NOMO-1 treated with DMSO at 0.1 percent for 48 hours (cell line): ENCODE measurements at regions not wholly inside any gene's neighbourhood (a gene's known extent, or its start where the extent isn't known, plus 50 kb on each side); places are given as distances from the start of the nearest gene placed in this dataset.
"Not testable (repeated sequence)": the region's sequence is repeated elsewhere in the genome, so short reads cannot be mapped to it uniquely, and the experiment has no call there.

Source experiments
- DNase-seq: peaks from one replicate; lab custom pipeline; 2025; ENCODE audit not compliant: unreplicated experiment; lab: John Stamatoyannopoulos, UW

GRCh38 chr13:60214213-60215055 lies 50.7 kb upstream of the DIAPH3 start:
- DNase-seq, result no peak

GRCh38 chr13:60220072-60220471 lies 56.3 kb upstream of the DIAPH3 start:
- no peak for DNase-seq

DNA sequence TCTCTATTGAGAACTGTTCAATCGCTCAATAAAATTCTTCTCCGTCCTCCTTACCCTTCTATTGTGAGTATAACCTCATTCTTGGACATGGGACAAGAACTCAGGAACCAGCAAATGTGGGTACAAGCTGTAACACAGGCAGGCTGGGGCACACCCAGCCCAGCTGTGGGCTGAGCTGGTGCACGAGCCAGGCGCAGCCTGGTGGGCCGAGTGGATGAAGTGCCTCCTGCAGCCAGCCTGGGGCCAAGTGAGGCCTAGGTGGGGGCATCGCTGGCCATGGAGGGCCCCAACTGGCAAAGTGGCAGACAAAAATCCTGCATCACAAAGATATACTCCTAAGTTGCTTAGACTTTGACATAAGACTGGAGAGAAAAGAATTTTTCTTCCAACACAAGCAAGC lies 57.9 kb upstream of the DIAPH3 start:
- no peak for DNase-seq

DNA sequence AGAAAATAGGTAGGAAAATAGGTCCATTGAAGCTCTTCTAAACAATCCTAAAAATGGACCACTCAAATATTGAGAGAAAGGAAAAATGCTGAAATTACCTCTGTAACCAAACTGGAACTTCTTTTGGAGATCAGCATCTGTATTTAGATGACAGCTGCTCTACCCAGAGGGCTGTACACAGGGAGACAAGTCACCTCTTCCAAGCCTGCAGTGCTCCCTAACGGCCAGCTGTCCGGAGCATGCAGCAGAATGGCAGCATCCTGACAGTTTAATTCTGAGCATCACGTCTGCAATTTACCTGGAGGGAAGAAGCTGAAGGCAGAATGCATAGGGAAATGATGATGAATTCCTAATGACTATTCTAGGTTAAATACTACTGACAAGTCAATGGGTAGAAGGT lies 62.8 kb upstream of the DIAPH3 start:
- no peak for DNase-seq

DNA sequence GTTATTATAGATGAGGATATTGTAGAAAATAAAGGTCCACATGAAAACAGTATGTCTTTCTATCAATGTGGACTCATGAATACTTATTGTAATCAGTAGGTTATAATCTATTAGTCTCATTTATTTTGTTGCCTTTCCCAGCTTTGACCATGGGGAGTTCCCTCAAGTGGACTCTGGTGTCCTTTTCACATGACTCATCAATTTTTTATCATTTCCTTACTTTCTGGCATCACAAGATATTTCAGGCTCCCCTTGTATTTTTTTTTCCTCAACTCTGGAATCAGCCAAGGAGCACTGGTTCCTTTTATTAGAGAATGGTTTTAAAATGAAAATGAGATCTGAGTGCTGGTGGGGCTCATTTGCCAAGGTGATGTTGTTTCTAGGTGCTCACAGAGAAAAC lies 63.4 kb upstream of the DIAPH3 start:
- no peak for DNase-seq

GRCh38 chr13:60229708-60230272 lies 66.1 kb upstream of the DIAPH3 start:
- DNase-seq, result no peak

- no peak for DNase-seq
These were observed 66.9 kb upstream of the DIAPH3 start for GRCh38 chr13:60230593-60230992.

DNA sequence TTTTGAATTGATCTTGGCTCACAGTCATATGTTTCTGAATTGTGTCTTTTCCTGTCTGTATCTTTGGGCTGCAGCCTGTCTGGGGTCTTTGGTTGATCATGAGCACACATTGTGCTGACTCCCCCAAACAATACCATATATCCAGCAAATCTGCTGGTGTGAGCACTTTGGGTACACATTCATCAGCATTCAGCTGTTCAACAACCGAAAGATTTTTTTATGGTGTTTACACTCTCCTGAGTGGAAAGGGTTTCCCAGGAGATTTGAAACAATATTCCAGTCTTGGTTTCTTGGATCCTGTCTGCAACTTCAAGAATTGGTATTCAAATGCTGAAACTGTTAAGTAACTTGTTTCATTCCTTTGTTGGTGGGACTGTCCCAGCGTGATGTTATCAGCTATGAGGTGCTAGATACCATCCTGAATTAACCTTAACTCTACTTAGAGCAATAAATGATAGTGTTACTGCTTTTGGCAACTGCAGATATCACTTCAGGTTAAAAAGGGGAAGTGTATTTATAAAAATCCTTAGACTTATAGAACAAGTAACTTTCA lies 78.4 kb upstream of the DIAPH3 start:
- DNase-seq, result no peak

DNA sequence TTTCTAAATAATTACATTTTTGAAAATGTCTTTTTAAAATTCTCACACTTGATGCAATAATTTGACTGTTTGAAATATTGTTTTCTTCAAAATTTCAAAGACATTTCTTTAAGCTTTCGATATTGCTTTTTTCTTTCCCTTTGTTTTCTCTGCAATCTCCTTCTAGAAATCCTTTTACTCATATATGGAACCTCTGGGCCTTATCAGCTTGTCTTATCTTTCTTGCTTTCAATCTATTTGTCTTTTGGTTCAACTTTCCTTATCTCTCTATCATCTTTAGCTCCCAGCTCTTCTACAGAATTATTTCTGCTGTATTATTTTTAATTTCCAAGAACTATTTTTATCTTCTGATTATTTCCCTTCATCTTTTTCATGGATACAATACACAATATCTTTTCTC lies 80.7 kb upstream of the DIAPH3 start:
- DNase-seq, result no peak

- not testable (repeated sequence) for DNase-seq
These were observed 87.7 kb upstream of the DIAPH3 start for GRCh38 chr13:60251419-60251818.

GRCh38 chr13:60258349-60258748 lies 94.6 kb upstream of the DIAPH3 start:
- no peak for DNase-seq

DNA sequence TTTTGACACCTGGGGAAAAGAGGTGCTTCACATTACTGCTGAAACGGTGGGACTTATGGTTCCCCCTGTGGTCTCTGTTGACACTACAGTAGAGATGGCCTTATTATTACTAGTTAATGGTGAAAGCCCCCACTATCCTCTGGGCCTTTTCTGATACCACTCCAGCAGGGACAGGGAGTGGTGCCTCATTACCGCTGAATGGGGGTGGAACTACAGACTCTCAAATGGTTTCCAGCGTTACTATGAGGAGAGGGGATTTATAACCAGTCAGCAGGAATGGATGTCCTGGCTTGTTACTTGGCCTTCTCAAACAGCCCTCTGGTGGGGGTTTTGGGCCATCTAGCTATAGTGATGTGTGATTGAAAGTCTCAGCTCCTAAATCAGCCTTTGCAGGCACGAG lies 96.7 kb upstream of the DIAPH3 start:
- no peak for DNase-seq

- no peak for DNase-seq
These were observed 98.0 kb upstream of the DIAPH3 start for GRCh38 chr13:60261432-60262351.

- no peak for DNase-seq
These were observed 101.8 kb upstream of the DIAPH3 start for GRCh38 chr13:60265566-60265965.

DNA sequence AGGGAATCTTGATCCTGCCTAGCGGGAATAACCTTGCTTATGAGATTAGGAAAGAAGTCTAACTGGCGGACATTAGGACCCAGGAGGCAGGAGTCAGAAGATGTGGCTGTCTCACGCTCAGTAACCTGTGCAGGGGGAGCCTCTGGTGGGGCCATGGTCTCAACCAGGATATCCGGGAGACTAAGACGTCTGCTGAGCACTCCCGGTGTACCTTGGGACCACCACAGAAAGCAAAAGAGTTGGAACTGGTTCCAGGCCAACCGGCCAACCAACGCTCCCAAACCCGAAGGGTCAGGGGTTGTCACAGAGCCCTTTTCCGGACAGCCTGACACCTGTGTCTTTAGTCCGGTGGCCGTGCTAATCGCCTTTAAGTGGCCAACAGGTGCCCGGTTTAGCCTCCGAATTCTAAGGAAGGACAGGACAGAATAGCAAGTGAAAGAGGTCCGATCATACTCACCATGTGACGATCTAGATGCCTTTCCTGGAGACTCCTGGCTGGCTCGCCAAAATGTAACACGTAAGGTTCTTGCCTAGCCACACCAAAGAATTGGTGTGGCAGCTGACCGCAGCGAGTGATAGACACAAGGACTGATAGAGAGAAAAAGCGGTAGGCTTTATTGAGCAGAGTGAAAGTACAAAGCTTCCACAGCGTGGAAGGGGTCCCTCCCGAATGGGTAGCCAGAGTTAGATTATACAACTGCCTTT lies 103.9 kb upstream of the DIAPH3 start:
- DNase-seq, result peak; percentile 3

DNA sequence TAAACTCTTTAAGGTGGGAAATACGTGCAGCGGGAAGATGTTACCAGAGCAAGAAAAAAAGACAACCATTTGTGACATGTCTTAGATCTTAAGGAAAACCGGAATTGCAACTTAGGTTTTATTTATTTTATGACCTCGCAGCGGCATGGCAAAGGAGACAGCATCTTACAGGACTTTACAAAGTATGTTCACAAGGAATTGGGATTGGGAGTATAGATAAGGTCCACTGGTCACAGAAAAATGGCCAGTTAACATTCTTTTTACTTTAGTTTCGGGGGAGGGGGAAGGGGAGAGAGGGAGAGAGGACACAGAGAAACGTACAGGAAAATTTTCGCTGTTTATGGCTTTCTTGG lies 104.5 kb upstream of the DIAPH3 start:
- DNase-seq, result no peak

DNA sequence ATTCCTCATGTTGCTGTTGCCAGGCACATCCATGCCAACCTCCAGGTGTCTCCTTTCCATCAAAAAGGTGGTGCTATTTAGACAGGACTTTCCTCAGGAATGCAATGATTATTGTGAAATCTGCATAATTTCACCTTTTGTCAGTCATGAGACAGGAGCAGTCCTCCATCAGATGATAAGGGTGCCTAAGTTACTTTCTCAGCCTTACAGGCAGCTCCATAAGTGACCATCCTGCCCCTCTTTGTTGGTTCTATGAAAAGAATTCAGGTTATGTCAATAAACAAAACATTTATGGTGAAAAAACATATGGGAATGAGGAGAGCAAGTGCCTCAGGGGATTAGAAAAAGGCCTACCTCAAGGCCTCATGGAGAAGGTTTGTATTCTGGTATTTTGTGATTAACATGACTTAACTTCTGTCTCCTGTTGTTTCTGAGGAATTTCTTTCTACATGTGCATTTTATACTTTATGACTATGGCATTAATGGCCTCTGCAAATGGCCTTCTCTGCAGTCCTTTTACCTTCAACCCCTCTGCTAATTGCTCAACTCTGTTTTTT lies 110.3 kb upstream of the DIAPH3 start:
- DNase-seq, result no peak

- DNase-seq, result no peak
These were observed 110.9 kb upstream of the DIAPH3 start for GRCh38 chr13:60274655-60275054.

DNA sequence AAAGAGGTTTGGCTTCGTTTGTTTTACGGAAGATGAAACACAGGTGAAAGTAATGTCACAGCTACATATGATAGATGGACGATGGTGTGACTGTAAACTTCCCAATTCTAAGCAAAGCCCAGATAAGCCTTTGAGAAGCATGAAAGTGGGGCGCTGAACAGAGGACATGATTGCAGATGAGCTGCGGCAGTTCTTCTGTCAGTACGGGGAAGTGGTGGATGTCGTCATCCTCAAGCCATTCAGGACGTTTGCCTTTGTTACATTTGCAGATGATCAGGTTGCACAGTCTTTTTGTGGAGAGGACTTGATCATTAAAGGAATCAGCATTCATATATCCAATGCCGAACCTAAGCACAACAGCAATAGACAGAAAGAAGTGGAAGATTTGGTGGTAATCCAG lies 111.5 kb upstream of the DIAPH3 start:
- peak; percentile 63 for DNase-seq

DNA sequence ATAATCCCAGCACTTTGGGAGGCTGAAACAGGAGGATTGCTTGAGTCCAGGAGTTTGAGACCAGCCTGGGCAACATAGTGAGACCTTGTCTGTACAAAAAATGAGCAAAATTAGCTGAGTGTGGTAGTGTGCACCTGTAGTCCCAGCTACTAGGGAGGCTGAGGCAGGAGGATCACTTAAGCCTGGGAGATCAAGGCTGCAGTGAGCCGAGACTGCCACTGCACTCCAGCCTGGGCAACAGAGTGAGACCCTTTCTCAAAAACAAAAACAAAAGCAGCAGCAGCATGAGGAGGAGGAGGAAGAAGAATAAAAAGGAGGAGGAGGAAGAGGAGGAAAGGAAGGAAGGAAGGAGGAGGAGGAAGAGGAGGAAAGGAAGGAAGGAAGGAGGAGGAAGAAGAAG lies 116.5 kb upstream of the TDRD3 start:
- DNase-seq, result not testable (repeated sequence)

GRCh38 chr13:60282186-60282585 lies 114.8 kb upstream of the TDRD3 start:
- no peak for DNase-seq
